Right lobe of liver (tissue), 4 donors: ENCODE measurements at regions not wholly inside any gene's neighbourhood (a gene's known extent, or its start where the extent isn't known, plus 50 kb on each side); places are given as distances from the start of the nearest gene placed in this dataset.

Experiments
- POLR2A ChIP-seq: fragments of 450-650 bp; IDR thresholded peaks from one replicate; pipeline ENCODE4 v1.6.1; 2017; ENCODE audit warnings: antibody characterized with exemption, mild to moderate bottlenecking
- TF ChIP-seq, protein P1 (sequence below), 4 donors: fragments of 200-600 bp in 3 of 4; fragments of 450-650 bp in 1 of 4; IDR thresholded peaks; one replicate each; pipeline versions ENCODE4 v1.5.1 to v1.8.0; 2016 to 2022; ENCODE audit warnings: antibody characterized with exemption in 4 of 4, mild to moderate bottlenecking in 2 of 4
- donor health status: DM: no; HTN: no; CAD: no.
- donor health status: DM: no; HTN: no; CAD: no.
- donor health status: DM: no; HTN: yes; CAD: no.

GRCh38 chr20:29448806-29449470, 1808.5 kb upstream of the DEFB115 start:
- no peak for TF ChIP-seq POLR2A
- TF ChIP-seq, protein P1, sequence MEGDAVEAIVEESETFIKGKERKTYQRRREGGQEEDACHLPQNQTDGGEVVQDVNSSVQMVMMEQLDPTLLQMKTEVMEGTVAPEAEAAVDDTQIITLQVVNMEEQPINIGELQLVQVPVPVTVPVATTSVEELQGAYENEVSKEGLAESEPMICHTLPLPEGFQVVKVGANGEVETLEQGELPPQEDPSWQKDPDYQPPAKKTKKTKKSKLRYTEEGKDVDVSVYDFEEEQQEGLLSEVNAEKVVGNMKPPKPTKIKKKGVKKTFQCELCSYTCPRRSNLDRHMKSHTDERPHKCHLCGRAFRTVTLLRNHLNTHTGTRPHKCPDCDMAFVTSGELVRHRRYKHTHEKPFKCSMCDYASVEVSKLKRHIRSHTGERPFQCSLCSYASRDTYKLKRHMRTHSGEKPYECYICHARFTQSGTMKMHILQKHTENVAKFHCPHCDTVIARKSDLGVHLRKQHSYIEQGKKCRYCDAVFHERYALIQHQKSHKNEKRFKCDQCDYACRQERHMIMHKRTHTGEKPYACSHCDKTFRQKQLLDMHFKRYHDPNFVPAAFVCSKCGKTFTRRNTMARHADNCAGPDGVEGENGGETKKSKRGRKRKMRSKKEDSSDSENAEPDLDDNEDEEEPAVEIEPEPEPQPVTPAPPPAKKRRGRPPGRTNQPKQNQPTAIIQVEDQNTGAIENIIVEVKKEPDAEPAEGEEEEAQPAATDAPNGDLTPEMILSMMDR (IDR thresholded peaks at IDR 0.05) = no peak
